Endothelial cell (in vitro differentiated cells): ENCODE measurements at regions not wholly inside any gene's neighbourhood (a gene's known extent, or its start where the extent isn't known, plus 50 kb on each side); places are given as distances from the start of the nearest gene placed in this dataset.

ENCODE experiments used
- DNase-seq: peaks from one replicate; pipeline ENCODE4 v3.0.0; 2021; ENCODE audit warnings: low spot score
- H3K27ac Mint-ChIP-seq: one replicate; pipeline ENCODE4 v1.8.0; 2021; ENCODE audit warnings: mixed read lengths, inconsistent platforms; ENCODE audit not compliant: unreplicated experiment
- H3K27me3 Mint-ChIP-seq: one replicate; pipeline ENCODE4 v1.8.0; 2021; ENCODE audit warnings: mild to moderate bottlenecking, moderate library complexity, mixed read lengths, inconsistent platforms; ENCODE audit not compliant: unreplicated experiment
- H3K36me3 Mint-ChIP-seq: one replicate; pipeline ENCODE4 v1.8.0; 2021; ENCODE audit warnings: mild to moderate bottlenecking, low read depth, mixed read lengths, inconsistent platforms; ENCODE audit not compliant: unreplicated experiment
- H3K4me1 Mint-ChIP-seq: one replicate; pipeline ENCODE4 v1.8.0; 2021; ENCODE audit warnings: mild to moderate bottlenecking, mixed read lengths, inconsistent platforms; ENCODE audit not compliant: unreplicated experiment
- H3K4me3 Mint-ChIP-seq: one replicate; pipeline ENCODE4 v1.8.0; 2021; ENCODE audit warnings: mild to moderate bottlenecking, mixed read lengths, inconsistent platforms; ENCODE audit not compliant: unreplicated experiment
- H3K9me3 Mint-ChIP-seq: one replicate; pipeline ENCODE4 v1.8.0; 2021; ENCODE audit warnings: mixed read lengths, inconsistent platforms; ENCODE audit not compliant: unreplicated experiment
- TF ChIP-seq, protein P1 (sequence below): fragments of 200-600 bp; sonication (generic); IDR thresholded peaks from one replicate; pipeline ENCODE4 v1.5.0; 2021; ENCODE audit warnings: antibody characterized with exemption; ENCODE audit not compliant: unreplicated experiment

DNA sequence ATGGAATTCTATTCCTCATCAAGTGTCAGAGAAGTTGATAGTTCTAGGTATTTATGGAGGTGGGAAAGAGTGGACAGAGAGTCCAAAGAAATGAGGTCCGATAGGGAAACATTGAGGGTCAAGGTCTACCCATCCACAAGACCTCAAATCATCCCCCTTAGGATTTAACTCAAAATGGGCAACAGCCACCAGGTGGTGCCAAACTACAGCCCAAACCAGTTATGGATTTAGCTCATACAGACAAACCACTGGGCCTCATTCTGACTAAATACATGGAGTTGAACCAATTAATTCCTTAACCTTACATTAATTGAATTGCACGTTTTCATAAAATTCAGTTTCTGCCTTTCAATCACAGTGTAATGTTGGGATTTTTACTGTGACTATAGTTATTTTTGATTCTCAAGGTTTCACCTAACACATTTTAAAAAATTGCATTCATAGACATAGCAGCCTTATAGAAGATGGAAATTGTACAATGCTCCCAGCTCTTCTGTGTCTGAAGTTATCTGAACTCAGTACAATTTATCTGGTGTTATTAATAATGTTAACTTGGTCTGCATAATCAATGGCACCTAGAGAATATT is 98.2 kb upstream of the HNMT start:
- DNase-seq = peak; percentile 72
- no peaks in the 10 kb centered on the region for H3K36me3 Mint-ChIP-seq
- no peaks in the 10 kb centered on the region for H3K4me1 Mint-ChIP-seq
- no peaks in the 10 kb centered on the region for H3K9me3 Mint-ChIP-seq
- H3K27me3 Mint-ChIP-seq = no peaks in the 10 kb centered on the region
- H3K27ac Mint-ChIP-seq = no peak overlapping the region
- TF ChIP-seq, protein P1, sequence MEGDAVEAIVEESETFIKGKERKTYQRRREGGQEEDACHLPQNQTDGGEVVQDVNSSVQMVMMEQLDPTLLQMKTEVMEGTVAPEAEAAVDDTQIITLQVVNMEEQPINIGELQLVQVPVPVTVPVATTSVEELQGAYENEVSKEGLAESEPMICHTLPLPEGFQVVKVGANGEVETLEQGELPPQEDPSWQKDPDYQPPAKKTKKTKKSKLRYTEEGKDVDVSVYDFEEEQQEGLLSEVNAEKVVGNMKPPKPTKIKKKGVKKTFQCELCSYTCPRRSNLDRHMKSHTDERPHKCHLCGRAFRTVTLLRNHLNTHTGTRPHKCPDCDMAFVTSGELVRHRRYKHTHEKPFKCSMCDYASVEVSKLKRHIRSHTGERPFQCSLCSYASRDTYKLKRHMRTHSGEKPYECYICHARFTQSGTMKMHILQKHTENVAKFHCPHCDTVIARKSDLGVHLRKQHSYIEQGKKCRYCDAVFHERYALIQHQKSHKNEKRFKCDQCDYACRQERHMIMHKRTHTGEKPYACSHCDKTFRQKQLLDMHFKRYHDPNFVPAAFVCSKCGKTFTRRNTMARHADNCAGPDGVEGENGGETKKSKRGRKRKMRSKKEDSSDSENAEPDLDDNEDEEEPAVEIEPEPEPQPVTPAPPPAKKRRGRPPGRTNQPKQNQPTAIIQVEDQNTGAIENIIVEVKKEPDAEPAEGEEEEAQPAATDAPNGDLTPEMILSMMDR = peak; percentile 74
- H3K4me3 Mint-ChIP-seq = no peak overlapping the region

DNA sequence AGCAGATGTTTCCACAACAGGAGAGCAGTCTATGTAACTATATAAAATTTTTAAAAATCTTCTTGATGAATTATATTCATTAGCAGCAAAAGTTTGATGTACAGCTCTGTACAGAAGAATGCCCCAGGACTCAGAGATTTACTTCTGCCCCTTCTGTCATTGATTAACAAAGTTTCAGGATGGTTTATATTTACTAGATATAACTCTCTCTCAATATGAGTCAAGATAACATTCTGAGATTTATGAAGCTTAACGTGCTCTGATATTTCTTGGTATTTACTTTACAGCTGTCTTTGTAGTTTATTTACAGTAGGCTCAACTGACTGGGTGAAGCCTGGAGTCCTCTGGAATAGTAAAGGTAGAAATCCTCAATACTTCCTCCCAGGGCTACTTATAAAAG is 93.6 kb upstream of the HNMT start:
- Mint-ChIP-seq H3K4me3 (no peak overlapping the region), H3K36me3 (no peaks in the 10 kb centered on the region), H3K4me1 (no peaks in the 10 kb centered on the region), H3K27ac (no peak overlapping the region), H3K9me3 (no peaks in the 10 kb centered on the region), H3K27me3 (no peaks in the 10 kb centered on the region)
- no peak for DNase-seq
- TF ChIP-seq, protein P1 = no peak

DNA sequence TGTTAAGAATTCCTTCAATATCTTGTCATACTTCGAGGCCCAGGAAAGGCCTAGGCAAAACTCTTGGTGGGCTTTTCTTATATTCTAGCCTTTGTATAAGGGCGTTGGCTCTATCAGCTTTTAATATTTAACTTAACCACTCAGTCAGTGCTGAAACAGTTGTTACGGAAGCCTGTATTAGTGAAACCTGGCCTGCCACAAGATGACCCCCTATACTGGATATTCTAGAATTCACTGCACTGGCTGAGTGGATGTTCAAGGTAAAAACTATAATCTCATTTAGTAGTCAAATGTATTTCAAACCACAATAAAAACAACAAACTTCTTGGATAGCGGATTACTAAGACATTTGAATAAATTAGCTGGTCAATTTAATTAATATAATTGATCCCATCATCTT is 91.7 kb upstream of the HNMT start:
- Mint-ChIP-seq H3K4me1 (no peaks in the 10 kb centered on the region), H3K27me3 (no peaks in the 10 kb centered on the region), H3K27ac (no peak overlapping the region), H3K9me3 (no peaks in the 10 kb centered on the region), H3K4me3 (no peak overlapping the region), H3K36me3 (no peaks in the 10 kb centered on the region)
- DNase-seq = no peak
- TF ChIP-seq, protein P1 = no peak

DNA sequence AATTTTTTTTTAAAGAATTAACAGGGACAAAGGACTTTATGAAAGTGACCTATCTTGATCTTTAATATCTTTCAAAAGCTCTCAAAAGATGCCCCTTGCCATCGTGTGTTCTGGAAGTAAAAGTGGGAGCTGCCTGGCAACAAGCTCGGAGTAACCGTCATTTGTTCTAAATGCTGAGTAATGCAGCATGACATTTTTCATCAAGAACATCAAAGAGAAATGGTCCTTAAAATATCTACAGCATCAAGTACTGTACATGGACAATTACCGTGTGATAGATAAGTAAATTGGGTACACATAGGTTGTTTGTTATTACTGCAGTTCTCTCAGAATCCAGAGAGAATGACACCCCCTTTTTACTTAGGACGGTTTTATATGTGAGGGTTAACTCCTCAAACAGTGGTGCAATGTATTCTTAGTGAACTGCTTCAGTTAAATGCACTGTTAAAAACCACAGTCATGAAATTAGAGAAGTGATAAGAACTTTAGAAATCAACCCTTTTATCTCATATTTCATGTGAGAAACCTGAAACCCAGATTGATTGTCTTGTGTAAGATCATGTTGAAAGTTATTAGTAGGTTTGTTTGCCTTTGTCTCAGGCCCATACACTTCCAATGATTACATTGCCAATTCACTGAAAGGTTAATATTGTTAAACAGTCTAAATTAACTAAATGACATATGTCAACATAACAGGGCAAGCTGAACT is 90.6 kb upstream of the HNMT start:
- Mint-ChIP-seq H3K4me3 (no peak overlapping the region), H3K36me3 (no peaks in the 10 kb centered on the region), H3K9me3 (no peaks in the 10 kb centered on the region)

DNA sequence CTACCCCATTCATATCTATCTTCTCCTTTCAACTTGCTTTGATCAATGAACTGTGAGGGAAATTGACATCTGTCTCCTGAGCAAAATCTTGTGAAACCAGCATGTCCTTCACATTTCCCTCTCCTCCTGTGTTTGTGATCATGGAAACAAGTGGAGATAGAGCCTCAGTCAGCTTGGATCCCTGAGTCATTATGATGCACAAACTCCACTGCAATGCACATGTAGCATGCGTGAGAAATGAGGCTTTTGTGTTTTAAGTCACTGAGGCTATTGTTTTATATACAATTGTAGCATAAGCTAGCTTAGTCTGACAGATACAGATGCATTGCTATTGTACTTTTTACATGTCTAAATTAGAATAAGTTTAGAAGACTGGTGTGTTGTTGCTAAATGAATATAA is 85.2 kb upstream of the HNMT start:
- H3K36me3 Mint-ChIP-seq = no peaks in the 10 kb centered on the region
- H3K27ac Mint-ChIP-seq = no peak overlapping the region

More for the DNA sequence above, 90.6 kb upstream of the HNMT start:
- TF ChIP-seq, protein P1 = no peak
- H3K27me3 Mint-ChIP-seq = no peaks in the 10 kb centered on the region
- H3K4me1 Mint-ChIP-seq = no peaks in the 10 kb centered on the region
- H3K27ac Mint-ChIP-seq = no peak overlapping the region
- DNase-seq = no peak

More for the DNA sequence above, 85.2 kb upstream of the HNMT start:
- no peak for DNase-seq
- Mint-ChIP-seq H3K4me3 (no peak overlapping the region), H3K27me3 (peaks cover 2% of the 10 kb centered on the region), H3K9me3 (no peaks in the 10 kb centered on the region), H3K4me1 (no peaks in the 10 kb centered on the region)
- TF ChIP-seq, protein P1 = no peak
